HG03139 (cell line): ENCODE measurements at regions not wholly inside any gene's neighbourhood (a gene's known extent, or its start where the extent isn't known, plus 50 kb on each side); places are given as distances from the start of the nearest gene placed in this dataset.
"Not testable (repeated sequence)": the region's sequence is repeated elsewhere in the genome, so short reads cannot be mapped to it uniquely, and the experiment has no call there.

Experiments
- ATAC-seq: cut with Tn5 transposase; IDR thresholded peaks from one replicate; pipeline ENCODE4 v1.9.1; 2021; ENCODE audit not compliant: unreplicated experiment

GRCh38 chr9:129296195-129296594 lies 118.1 kb upstream of the IER5L start:
- not testable (repeated sequence) for ATAC-seq

DNA sequence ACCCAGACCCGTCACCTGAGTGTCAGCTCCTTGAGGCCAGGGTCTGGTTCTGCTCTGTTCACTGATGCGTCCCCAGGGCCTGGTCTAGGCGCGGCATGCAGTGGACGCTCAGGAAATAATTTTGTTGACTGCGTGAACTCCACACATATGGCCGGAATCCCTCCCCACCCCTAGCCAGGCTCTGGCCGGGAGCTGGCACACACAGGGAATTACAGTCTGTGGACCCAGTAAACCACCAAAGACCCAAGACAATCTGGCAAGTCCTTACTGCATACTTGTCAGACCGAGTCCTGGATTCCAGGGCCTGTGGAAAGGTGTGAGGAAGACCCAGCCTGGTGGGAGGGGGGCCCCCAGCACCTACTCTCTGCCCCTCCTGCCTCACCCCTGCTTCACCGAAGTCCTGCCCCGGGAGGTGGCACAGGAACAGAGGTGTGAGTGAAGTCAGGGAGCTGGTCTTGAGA lies 113.0 kb upstream of the IER5L start:
- no peak for ATAC-seq

- ATAC-seq, result no peak
These were observed 112.5 kb upstream of the IER5L start for GRCh38 chr9:129290606-129291005.

DNA sequence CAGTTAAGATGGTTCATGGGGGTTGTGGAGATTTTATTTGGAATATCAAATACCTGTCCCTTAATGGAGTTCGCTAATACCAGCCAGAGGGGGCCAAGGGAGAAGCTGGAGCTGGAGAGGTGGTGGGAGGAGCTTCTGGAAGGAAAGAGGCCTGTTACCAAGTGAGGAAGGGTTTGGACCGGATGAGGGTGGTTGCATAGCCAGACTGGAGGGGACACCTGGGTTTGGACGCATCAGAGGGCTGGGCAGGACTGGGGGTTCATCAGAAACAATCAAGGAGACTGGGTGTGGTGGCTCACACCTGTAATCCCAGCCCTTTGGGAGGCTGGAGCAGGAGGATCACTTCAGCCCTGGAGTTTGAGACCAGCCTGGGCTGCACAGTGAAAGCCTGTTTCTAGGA lies 111.8 kb upstream of the IER5L start:
- no peak for ATAC-seq

- no peak for ATAC-seq
These were observed 111.2 kb upstream of the IER5L start for GRCh38 chr9:129289131-129289731.

- no peak for ATAC-seq
These were observed 109.7 kb upstream of the IER5L start for GRCh38 chr9:129287619-129288305.

DNA sequence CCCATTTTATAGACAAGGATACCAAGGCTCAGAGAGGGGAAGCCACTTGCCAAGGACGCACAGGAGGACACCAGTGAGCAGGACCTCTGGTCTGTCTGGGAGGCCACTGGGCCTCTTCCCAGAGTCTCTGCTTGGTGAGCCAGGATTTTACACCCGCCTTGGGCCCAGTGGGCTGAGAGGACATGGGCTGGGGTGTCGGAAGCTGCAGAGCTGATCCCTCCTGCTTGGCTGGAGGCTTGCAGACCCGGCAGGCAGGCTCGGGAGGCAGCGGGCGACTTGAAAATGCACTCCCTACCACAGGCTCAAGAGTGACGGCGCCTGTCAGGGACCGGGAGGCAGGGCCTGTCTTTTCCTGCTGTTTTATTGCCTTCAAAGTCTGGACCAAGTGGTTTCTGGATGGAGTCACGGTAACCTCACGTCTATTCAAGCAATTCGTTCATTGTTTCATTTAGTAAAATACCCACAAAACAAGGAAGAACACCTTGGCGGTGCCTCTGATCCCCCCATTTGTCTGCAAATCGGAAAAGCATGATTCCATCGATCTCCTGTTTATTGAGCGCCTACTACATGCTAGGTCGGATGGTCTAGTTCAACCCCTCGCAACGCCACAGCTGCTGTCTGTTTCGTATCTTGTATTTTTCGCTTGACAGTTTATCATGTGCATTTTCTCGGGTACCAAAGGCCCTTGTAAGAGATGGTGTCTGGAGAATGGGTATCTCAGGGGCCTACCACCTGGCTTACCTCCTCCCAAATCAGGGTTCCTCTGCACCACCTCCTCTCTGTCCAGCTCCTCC lies 108.1 kb upstream of the IER5L start:
- ATAC-seq, result no peak

GRCh38 chr9:129285382-129285781 lies 107.3 kb upstream of the IER5L start:
- no peak for ATAC-seq

GRCh38 chr9:129284607-129285291 lies 106.7 kb upstream of the IER5L start:
- ATAC-seq, result no peak

GRCh38 chr9:129283705-129284606 lies 105.9 kb upstream of the IER5L start:
- no peak for ATAC-seq

DNA sequence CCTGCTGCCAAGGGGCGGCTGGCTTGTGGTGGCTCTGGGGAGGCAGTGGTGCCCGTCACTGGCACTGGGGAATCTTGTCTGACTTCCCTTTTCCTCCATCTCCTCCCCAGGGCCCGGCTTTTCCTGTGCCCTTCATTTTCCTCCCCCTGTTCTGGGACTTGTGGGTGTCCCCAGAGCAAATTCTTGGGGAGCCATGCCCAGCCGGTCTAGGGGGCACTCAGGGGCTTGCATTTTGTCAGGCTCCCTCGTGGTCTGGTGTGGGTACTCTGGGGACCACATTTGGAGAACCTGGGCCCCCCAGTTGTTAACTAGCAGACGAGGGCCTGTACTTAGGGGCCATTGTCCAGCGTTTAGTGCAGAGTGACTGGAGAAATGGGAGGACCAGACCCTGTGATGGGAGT lies 105.2 kb upstream of the IER5L start:
- ATAC-seq, result no peak

DNA sequence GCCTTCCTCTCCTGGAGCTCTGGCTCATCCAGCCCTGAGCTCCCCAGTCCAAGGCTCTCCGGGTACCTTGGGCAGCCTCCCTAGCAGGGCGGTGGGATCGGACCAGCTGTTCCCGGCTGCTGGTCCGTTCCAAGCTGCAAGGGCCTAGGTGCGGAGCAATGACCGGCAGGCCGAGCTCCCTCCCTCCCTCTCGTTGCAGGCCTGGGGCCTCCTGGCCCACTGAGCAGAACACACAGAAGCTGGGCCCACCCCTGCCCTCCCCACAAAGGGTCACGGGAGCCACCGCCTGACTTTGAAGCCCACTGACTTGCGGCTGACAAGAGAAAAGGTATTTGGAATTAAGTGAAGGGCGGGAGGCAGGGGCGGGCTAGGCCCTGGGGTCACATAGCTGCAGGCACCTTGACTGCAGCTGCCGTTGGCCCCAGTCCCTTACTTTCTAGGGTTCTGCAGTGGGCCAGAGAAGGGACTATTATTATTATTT lies 104.7 kb upstream of the IER5L start:
- ATAC-seq, result no peak

DNA sequence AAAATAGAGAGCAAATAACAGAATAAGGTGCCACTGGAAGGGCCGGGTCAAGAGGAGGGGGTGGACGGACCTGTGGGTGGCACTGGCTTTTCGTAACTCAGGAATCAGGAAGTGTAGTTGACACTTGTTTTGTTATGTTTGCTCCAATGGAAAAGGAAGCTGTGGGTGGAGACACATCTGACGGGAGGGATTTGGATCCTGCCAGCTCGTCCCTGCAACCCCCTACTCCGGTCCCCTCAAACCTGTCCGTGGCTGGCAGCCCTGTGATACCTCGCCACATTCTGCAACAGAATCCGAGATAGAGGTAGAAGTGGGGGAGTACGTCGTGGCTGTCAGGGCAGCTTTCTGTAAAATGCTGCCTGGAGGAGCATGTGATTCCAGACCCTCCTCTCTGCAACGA lies 104.2 kb upstream of the IER5L start:
- no peak for ATAC-seq

DNA sequence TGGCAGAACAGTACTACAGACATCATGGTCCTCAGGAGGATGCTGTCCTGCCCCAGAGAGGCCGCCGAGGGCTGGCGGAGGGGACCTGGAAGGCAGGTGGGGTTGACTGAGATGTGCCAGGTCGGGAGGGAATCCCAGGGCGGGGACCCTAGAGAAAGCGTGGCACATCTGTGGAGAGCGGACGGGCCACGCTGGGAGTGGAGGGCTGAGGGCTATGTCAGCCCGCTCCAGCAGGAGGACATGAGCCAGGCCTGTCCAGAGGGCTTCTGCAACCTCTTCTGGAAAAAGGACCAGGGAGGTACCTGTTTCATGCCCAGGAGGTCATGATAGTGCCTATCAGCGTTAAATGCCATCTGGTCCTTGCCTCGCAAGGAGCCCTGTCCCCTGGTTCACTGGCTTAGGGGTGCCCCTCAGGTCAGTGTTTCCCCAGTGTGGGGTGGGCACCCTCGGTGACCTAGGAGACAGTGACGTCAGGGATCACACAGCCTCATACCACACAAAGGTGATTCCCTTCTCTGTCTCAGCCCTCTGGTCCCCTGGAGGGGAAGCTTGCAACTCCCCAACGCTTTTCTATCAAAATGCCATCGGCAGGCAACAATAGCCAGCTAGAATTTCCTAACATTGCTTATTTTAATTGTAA lies 103.6 kb upstream of the IER5L start:
- ATAC-seq, result no peak

DNA sequence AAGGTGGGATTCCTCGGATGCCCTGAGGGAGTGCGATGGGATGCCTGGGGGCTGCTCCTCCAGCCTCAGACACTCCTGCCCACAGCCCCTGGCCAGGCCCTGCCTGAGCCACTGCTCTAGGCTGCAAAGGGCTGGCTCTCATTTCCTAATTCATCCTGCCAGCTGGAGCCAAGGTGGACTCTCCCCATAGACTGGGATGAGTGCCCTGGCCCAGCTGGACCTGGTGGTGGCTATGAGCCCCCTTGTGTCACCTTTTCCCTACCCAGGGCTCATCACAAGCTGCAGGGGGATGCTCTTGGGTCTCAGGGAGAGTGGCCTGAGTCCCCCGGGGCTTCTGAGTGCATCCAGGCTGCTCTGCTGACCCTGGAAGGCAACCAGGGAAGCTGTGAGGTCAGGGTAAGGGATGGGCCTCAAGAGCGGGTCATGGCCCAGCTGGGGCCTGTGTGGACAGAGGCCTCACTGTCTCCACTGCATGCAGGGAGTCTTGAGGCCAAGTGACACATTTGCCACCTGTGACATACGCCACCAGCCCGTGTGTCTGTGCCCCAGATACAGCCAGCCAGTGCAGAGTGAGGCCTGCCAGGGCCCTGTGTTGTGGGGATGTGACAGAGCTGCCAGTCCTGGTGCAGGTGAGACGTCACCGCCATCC lies 102.7 kb upstream of the IER5L start:
- no peak for ATAC-seq

DNA sequence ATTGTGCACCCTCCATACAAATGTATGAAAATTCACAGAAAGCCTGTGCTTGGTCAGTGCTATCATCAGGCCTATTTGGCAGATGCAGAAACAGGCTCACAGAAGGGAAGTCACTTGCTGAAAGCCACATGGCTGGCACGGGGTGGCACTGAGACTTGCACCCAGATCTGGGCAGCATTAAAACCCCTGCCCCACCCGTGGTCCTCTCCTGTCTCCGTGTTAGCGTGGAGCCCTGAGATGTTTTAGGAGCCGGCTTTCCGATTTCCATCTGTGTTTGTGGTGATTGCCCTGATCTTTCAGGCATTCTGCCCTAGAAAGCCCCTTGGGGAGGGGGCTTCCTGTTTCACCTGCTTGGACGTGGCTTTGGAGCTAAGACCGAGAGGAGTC lies 102.2 kb upstream of the IER5L start:
- no peak for ATAC-seq

GRCh38 chr9:129278391-129279237 lies 100.6 kb upstream of the IER5L start:
- no peak for ATAC-seq

DNA sequence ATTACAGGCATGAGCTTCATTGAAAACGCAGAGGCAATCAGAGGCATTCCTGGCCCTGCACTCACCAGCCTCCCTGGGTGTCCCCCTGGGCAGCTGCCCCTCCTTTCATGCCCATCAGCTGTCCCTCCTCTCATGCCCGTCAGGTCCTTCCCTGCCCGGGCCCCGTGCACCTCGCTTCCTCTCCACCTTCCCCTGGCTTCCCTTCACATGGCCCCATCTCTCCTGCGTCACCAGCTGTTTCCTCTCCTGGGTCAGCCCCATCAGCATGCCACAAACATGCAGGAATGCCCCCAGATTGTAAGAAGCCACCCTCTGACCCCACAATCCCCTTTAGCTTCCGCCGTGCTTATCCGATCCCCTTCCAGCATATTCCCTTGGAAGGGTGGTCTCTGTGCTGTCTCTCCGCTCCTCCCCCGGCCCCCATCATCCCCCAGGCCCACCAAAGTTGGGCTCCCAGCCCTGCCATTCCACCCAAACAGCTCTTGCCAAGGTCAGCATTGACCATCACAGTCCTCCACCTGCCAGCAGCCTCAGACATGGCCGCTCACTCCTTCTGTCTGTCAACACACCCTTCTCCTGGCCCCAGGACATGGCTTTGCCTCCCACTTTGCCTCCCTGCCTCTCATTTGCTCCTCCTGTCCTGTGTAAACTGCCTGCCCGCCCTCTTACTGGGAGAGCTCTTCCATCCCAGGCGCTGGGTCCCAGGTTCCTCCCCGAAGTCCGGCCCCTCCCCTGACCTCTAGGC lies 98.6 kb upstream of the IER5L start:
- no peak for ATAC-seq
